H9 (cell line): ENCODE measurements at regions not wholly inside any gene's neighbourhood (a gene's known extent, or its start where the extent isn't known, plus 50 kb on each side); places are given as distances from the start of the nearest gene placed in this dataset.

ENCODE experiments used
- DNase-seq: peaks from one replicate; pipeline ENCODE4 v3.0.0-alpha.2; 2017
- H2AFZ ChIP-seq: one replicate; pipeline ENCODE4 v1.6.1; 2013; ENCODE audit warnings: mild to moderate bottlenecking, low read length, control low read depth, moderate library complexity
- H2AK5ac ChIP-seq: 2 replicates; pipeline ENCODE4 v1.6.1; 2013; ENCODE audit warnings: low read length, control low read depth, mixed read lengths; ENCODE audit not compliant: insufficient read length
- H2BK120ac ChIP-seq: one replicate; pipeline ENCODE4 v1.6.1; 2013; ENCODE audit warnings: low read depth, mild to moderate bottlenecking, low read length, control low read depth, inconsistent platforms; ENCODE audit not compliant: poor library complexity, severe bottlenecking
- H2BK12ac ChIP-seq: 2 replicates; pipeline ENCODE4 v1.6.1; 2013; ENCODE audit warnings: low read length, control low read depth, mixed read lengths, low read depth; ENCODE audit not compliant: insufficient read length
- H2BK15ac ChIP-seq: 2 replicates; pipeline ENCODE4 v1.6.1; 2013; ENCODE audit warnings: low read depth, low read length, control low read depth
- H2BK20ac ChIP-seq: one replicate; pipeline ENCODE4 v1.6.1; 2013; ENCODE audit warnings: low read depth, mild to moderate bottlenecking, low read length, control low read depth, inconsistent platforms; ENCODE audit not compliant: poor library complexity, severe bottlenecking
- H2BK5ac ChIP-seq: 2 replicates; pipeline ENCODE4 v1.6.1; 2013; ENCODE audit warnings: low read length, control low read depth, mixed read lengths; ENCODE audit not compliant: insufficient read length
- H3K14ac ChIP-seq: 2 replicates; pipeline ENCODE4 v1.6.1; 2013; ENCODE audit warnings: low read length, control low read depth; ENCODE audit not compliant: insufficient read depth
- H3K18ac ChIP-seq: 2 replicates; pipeline ENCODE4 v1.6.1; 2013; ENCODE audit warnings: low read depth, mild to moderate bottlenecking, mixed read lengths, low read length, control low read depth; ENCODE audit not compliant: insufficient read length
- H3K23ac ChIP-seq: 2 replicates; pipeline ENCODE4 v1.6.1; 2013; ENCODE audit warnings: low read length, control low read depth, mixed read lengths, low read depth; ENCODE audit not compliant: insufficient read length
- H3K23me2 ChIP-seq: 2 replicates; pipeline ENCODE4 v1.6.1; 2013; ENCODE audit warnings: low read depth, mild to moderate bottlenecking, mixed read lengths, low read length, control low read depth; ENCODE audit not compliant: insufficient read length, poor library complexity, severe bottlenecking
- H3K27ac ChIP-seq: 2 replicates; pipeline ENCODE4 v1.5.1; 2013; ENCODE audit warnings: low read length, control low read depth, mixed read lengths, low read depth; ENCODE audit not compliant: insufficient read length
- H3K27me3 ChIP-seq: 2 replicates; pipeline ENCODE4 v1.6.1; 2013; ENCODE audit warnings: low read length, control low read depth, inconsistent platforms; ENCODE audit not compliant: insufficient read depth
- H3K4ac ChIP-seq: 2 replicates; pipeline ENCODE4 v1.6.1; 2013; ENCODE audit warnings: low read depth, mild to moderate bottlenecking, control low read depth, inconsistent platforms, low read length, moderate library complexity
- H3K4me1 ChIP-seq: 2 replicates; pipeline ENCODE4 v1.6.1; 2013; ENCODE audit warnings: low read length, control low read depth, inconsistent platforms; ENCODE audit not compliant: insufficient read depth
- H3K4me2 ChIP-seq: 2 replicates; pipeline ENCODE4 v1.6.1; 2013; ENCODE audit warnings: low read length, control low read depth, mixed read lengths; ENCODE audit not compliant: insufficient read length, insufficient read depth
- H3K56ac ChIP-seq: 2 replicates; pipeline ENCODE4 v1.6.1; 2013; ENCODE audit warnings: low read depth, mild to moderate bottlenecking, mixed read lengths, low read length, control low read depth; ENCODE audit not compliant: insufficient read length
- H3K79me1 ChIP-seq: 2 replicates; pipeline ENCODE4 v1.6.1; 2013; ENCODE audit warnings: low read depth, mild to moderate bottlenecking, moderate library complexity, low read length, control low read depth, inconsistent platforms; ENCODE audit not compliant: insufficient read depth, poor library complexity, severe bottlenecking
- H3K79me2 ChIP-seq: 2 replicates; pipeline ENCODE4 v1.6.1; 2013; ENCODE audit warnings: low read length, control low read depth, inconsistent platforms; ENCODE audit not compliant: insufficient read depth
- H3K9ac ChIP-seq: 2 replicates; pipeline ENCODE4 v1.6.1; 2013; ENCODE audit warnings: low read length, control low read depth, mixed read lengths; ENCODE audit not compliant: insufficient read length; ENCODE audit errors: extremely low read depth
- H3K9me3 ChIP-seq: one replicate; pipeline ENCODE4 v1.6.1; 2013; ENCODE audit warnings: low read depth, low read length, inconsistent platforms; ENCODE audit not compliant: control insufficient read depth
- H3T11ph ChIP-seq: one replicate; pipeline ENCODE4 v1.6.1; 2013; ENCODE audit warnings: mild to moderate bottlenecking, low read length, control low read depth, inconsistent platforms
- H4K20me1 ChIP-seq: one replicate; pipeline ENCODE4 v1.6.1; 2013; ENCODE audit not compliant: control insufficient read depth, insufficient read length, insufficient read depth
- H4K5ac ChIP-seq: 2 replicates; pipeline ENCODE4 v1.6.1; 2013; ENCODE audit warnings: low read depth, mild to moderate bottlenecking, mixed read lengths, low read length, control low read depth; ENCODE audit not compliant: insufficient read length
- H4K8ac ChIP-seq: replicated peaks from 2 replicates; pipeline ENCODE4 v1.6.1; 2013; ENCODE audit warnings: low read length, control low read depth, mixed read lengths, low read depth; ENCODE audit not compliant: insufficient read length
- H4K91ac ChIP-seq: 2 replicates; pipeline ENCODE4 v1.6.1; 2013; ENCODE audit warnings: low read depth, mild to moderate bottlenecking, moderate library complexity, mixed read lengths, low read length, control low read depth; ENCODE audit not compliant: insufficient read length
- H3K27ac Mint-ChIP-seq, 3 experiments: 2 replicates in 2 of 3; 3 replicates in 1 of 3; pipeline ENCODE4 v1.8.0; 2020 to 2021; ENCODE audit warnings: mixed read lengths in 3 of 3, mild to moderate bottlenecking in 1 of 3, moderate library complexity in 1 of 3
- H3K27me3 Mint-ChIP-seq: 2 replicates; pipeline ENCODE4 v1.8.0; 2021; ENCODE audit warnings: low read depth, mild to moderate bottlenecking, moderate library complexity, mixed read lengths
- H3K36me3 Mint-ChIP-seq, 3 experiments: 2 replicates in 2 of 3; 3 replicates in 1 of 3; pipeline ENCODE4 v1.8.0; 2020 to 2021; ENCODE audit warnings: low read depth in 3 of 3, mixed read lengths in 3 of 3; ENCODE audit not compliant: insufficient read depth in 1 of 3
- H3K4me1 Mint-ChIP-seq, 2 experiments: 2 replicates each; pipeline ENCODE4 v1.8.0; 2020; ENCODE audit warnings: mixed read lengths in 2 of 2
- H3K4me3 Mint-ChIP-seq, 2 experiments: 2 replicates in 1 of 2; 3 replicates in 1 of 2; pipeline ENCODE4 v1.8.0; 2020 to 2021; ENCODE audit warnings: mild to moderate bottlenecking in 2 of 2, mixed read lengths in 2 of 2, moderate library complexity in 1 of 2
- H3K9me3 Mint-ChIP-seq, 2 experiments: 2 replicates in 1 of 2; 3 replicates in 1 of 2; pipeline ENCODE4 v1.8.0; 2020; ENCODE audit warnings: mild to moderate bottlenecking in 2 of 2, mixed read lengths in 2 of 2, moderate library complexity in 1 of 2
- WGBS: extraction: QIAGEN DNeasy Blood & Tissue Kit; methylation state at CpG from one replicate; pipeline ENCODE4 v1.1.7; 2013; ENCODE audit warnings: missing lambda C conversion rate, low lambda C conversion rate, mixed read lengths; ENCODE audit not compliant: insufficient read length; ENCODE audit errors: extremely low coverage; 5-methylcytosine and 5-hydroxymethylcytosine counted together
- TF ChIP-seq, protein P1 (sequence below): fragments of 200-600 bp; sonication (generic); conservative IDR thresholded peaks from 3 replicates; pipeline ENCODE4 v1.8.0; 2021; ENCODE audit warnings: antibody characterized with exemption, mild to moderate bottlenecking

DNA sequence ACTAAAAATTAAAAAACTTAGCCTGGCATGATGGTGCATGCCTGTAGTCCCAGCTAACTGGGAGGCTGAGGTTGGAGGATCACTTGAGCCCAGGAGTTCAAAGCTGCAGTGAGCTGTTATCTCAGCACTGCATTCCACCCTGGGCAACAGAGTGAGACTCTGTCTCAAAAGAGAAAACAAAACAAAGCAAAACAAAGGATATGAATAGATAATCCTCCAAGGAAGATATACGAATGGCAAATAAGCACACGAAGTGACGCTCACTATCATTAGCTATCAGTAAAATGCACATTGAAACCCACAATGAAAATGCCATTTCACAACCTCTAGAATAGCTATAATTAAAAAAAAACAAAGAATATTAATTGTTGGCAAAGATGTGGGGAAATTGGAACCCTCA, 386.2 kb upstream of the CCL2 start:
- H3K9ac ChIP-seq: no peak overlapping the region

More for the DNA sequence above, 386.2 kb upstream of the CCL2 start:
- Histone ChIP-seq H2BK15ac (no peak overlapping the region), H4K91ac (no peak overlapping the region), H2AK5ac (no peak overlapping the region), H3K4me1 (no peaks in the 10 kb centered on the region), H4K8ac (no peak overlapping the region), H3K4me2 (no peak overlapping the region), H3K9me3 (no peaks in the 10 kb centered on the region), H3K18ac (no peak overlapping the region), H2BK20ac (no peak overlapping the region), H4K20me1 (no peaks in the 10 kb centered on the region), H4K5ac (no peak overlapping the region), H3K56ac (no peak overlapping the region), H2BK12ac (no peak overlapping the region), H3K79me1 (no peaks in the 10 kb centered on the region), H3K14ac (no peak overlapping the region), H2BK5ac (no peak overlapping the region), H2BK120ac (no peak overlapping the region), H3K23ac (no peak overlapping the region), H2AFZ (no peak overlapping the region), H3K4ac (no peak overlapping the region), H3K79me2 (no peaks in the 10 kb centered on the region), H3K27me3 (no peaks in the 10 kb centered on the region), H3T11ph (no peak overlapping the region), H3K23me2 (no peaks in the 10 kb centered on the region), H3K27ac (no peak overlapping the region)
- H3K36me3 Mint-ChIP-seq: no peaks in the 10 kb centered on the region; a peak in 2 of 7 replicates
- TF ChIP-seq, protein P1, sequence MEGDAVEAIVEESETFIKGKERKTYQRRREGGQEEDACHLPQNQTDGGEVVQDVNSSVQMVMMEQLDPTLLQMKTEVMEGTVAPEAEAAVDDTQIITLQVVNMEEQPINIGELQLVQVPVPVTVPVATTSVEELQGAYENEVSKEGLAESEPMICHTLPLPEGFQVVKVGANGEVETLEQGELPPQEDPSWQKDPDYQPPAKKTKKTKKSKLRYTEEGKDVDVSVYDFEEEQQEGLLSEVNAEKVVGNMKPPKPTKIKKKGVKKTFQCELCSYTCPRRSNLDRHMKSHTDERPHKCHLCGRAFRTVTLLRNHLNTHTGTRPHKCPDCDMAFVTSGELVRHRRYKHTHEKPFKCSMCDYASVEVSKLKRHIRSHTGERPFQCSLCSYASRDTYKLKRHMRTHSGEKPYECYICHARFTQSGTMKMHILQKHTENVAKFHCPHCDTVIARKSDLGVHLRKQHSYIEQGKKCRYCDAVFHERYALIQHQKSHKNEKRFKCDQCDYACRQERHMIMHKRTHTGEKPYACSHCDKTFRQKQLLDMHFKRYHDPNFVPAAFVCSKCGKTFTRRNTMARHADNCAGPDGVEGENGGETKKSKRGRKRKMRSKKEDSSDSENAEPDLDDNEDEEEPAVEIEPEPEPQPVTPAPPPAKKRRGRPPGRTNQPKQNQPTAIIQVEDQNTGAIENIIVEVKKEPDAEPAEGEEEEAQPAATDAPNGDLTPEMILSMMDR: no peak
- no peaks in the 10 kb centered on the region for H3K4me1 Mint-ChIP-seq
- no peak for DNase-seq
- H3K27me3 Mint-ChIP-seq: no peaks in the 10 kb centered on the region; the same call in none of the 2 replicates
- H3K27ac Mint-ChIP-seq: no peak overlapping the region
- H3K9me3 Mint-ChIP-seq: peaks cover 3 to 4% of the 10 kb centered on the region in 2 experiments; a peak in 3 of 5 replicates
- no CpG with 5 or more reads among the region's 3 CpGs for WGBS
- no peak overlapping the region for H3K4me3 Mint-ChIP-seq
